HG03520 (cell line): ENCODE measurements at regions not wholly inside any gene's neighbourhood (a gene's known extent, or its start where the extent isn't known, plus 50 kb on each side); places are given as distances from the start of the nearest gene placed in this dataset.
"Not testable (repeated sequence)": the region's sequence is repeated elsewhere in the genome, so short reads cannot be mapped to it uniquely, and the experiment has no call there.

Experiments used
- ATAC-seq: cut with Tn5 transposase; IDR thresholded peaks from one replicate; pipeline ENCODE4 v1.9.1; 2021; ENCODE audit warnings: mild to moderate bottlenecking, moderate library complexity; ENCODE audit not compliant: unreplicated experiment

GRCh38 chr10:87300163-87300562, 57.4 kb upstream of the NUTM2D start:
- ATAC-seq: not testable (repeated sequence)

- ATAC-seq: peak; percentile 71
These were observed 56.0 kb upstream of the NUTM2D start for GRCh38 chr10:87301466-87302115.

GRCh38 chr10:87302132-87302531, 55.4 kb upstream of the NUTM2D start:
- ATAC-seq: not testable (repeated sequence)

- not testable (repeated sequence) for ATAC-seq
These were observed 53.8 kb upstream of the NUTM2D start for GRCh38 chr10:87303707-87304106.

- not testable (repeated sequence) for ATAC-seq
These were observed 50.9 kb upstream of the NUTM2D start for GRCh38 chr10:87306681-87307080.
